Fibroblast of villous mesenchyme (primary cell): ENCODE measurements at regions not wholly inside any gene's neighbourhood (a gene's known extent, or its start where the extent isn't known, plus 50 kb on each side); places are given as distances from the start of the nearest gene placed in this dataset.

Experiments
- DNase-seq: peaks from one replicate; pipeline ENCODE4 v3.0.0-alpha.2; 2010; ENCODE audit warnings: low read depth
- H3K4me3 ChIP-seq: 2 replicates; pipeline ENCODE4 v1.5.1; 2011; ENCODE audit warnings: low read depth, mild to moderate bottlenecking, low read length
- CTCF ChIP-seq: IDR thresholded peaks from 2 replicates; pipeline ENCODE4 v1.5.1; 2012; ENCODE audit warnings: low read depth, mild to moderate bottlenecking, low read length; ENCODE audit not compliant: insufficient read depth

- no peak overlapping the region for H3K4me3 ChIP-seq
- no peak for TF ChIP-seq CTCF
- no peak for DNase-seq
These were observed 186.2 kb upstream of the CADPS start for GRCh38 chr3:63061449-63061848.

DNA sequence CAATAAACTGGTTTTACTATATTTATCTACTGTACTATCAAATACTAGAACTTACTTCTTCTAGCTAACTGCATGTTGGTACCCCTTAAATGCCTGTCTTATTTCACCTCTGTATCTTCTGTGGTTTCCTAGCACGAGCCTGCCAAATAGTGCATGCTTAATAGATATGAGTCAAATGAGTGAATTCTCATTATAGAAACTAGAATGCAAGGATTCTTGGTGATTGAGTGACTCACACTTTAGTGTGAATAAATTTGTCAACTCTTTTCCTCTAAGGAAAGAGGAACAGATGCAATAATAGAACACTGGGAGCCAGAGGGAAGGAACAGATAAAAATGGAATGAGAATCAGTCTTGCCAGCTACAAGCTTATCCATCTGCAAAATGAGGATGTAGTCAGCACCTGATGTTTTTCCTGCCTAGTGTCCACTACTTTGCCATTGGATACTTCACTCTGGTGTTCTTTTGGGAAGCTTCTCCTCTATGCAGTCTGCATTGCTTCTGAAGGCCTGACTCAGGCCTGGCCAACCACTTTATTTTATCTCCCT, 189.1 kb upstream of the CADPS start:
- H3K4me3 ChIP-seq: no peak overlapping the region
- no peak for TF ChIP-seq CTCF

DNA sequence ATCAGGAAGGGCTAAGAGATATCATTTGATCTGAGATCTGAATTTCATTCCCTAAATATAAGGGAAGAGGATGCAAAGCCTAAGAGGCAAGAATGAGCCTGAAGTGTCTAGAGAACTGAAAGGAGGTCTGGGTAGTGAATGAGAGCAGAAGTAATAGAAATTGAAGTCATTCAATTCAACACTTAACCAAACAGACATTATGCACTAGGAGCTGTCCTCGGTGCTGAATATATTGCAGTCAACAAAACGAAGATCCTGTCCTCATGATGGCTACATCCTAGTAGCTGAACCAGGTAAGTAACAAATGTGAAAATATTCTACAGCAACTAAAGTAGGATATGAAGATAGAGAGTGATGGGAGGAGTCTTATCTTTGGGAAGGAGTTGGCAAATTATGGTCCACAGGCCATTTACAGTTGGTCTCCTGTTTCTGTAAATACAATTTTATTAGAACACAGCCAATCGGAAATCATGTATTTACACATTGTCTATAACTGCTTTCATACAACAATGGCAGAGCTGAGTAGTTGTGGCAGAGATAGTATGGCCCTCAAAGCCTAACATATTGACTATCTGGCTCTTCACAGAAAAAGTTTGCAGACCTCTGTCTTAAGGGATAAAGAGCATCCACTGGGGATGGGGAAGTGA, 192.9 kb upstream of the CADPS start:
- TF ChIP-seq CTCF: no peak
- peak; percentile 42 for DNase-seq
- H3K4me3 ChIP-seq: no peak overlapping the region

More for the DNA sequence above, 189.1 kb upstream of the CADPS start:
- no peak for DNase-seq

GRCh38 chr3:63069806-63070475, 194.7 kb upstream of the CADPS start:
- H3K4me3 ChIP-seq: no peak overlapping the region
- no peak for TF ChIP-seq CTCF
- DNase-seq: no peak

- DNase-seq: no peak
- H3K4me3 ChIP-seq: no peak overlapping the region
- TF ChIP-seq CTCF: no peak
These were observed 195.2 kb upstream of the CADPS start for GRCh38 chr3:63070476-63070810.

DNA sequence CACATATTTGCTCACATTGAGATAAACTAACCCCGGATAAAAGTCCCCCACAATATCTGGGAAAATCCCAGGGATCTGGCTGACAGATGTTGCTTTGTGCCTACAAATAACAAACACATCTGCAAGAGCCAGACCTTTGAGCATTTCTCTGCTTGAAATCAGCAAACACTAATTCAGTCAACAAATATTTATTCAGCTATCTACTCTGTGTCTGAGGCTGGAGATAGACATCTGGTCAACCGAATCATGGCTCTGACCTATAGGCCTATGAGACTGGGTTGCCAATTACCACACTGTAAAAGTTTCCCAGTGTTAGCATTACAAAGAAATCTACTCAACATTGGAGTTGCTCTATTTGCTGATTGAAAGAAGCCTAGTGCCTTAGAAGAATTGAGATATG, 201.1 kb upstream of the CADPS start:
- no peak overlapping the region for H3K4me3 ChIP-seq
- DNase-seq: no peak
- TF ChIP-seq CTCF: no peak
